WERI-Rb-1 (cell line): ENCODE measurements at regions not wholly inside any gene's neighbourhood (a gene's known extent, or its start where the extent isn't known, plus 50 kb on each side); places are given as distances from the start of the nearest gene placed in this dataset.

Experiments
- DNase-seq: peaks from one replicate; pipeline ENCODE4 v3.0.0-alpha.2; 2020
- H3K27ac ChIP-seq: fragments of 250-450 bp; sonication (Bioruptor Pico); 2 replicates; pipeline ENCODE4 v1.5.1; 2020; ENCODE audit warnings: mild to moderate bottlenecking, moderate library complexity
- H3K27me3 ChIP-seq: fragments of 250-450 bp; sonication (Bioruptor Pico); 2 replicates; pipeline ENCODE4 v1.5.1; 2021; ENCODE audit warnings: mild to moderate bottlenecking, low read depth, moderate library complexity; ENCODE audit not compliant: insufficient read depth, severe bottlenecking
- H3K36me3 ChIP-seq: fragments of 250-450 bp; sonication (Bioruptor Pico); 2 replicates; pipeline ENCODE4 v1.5.1; 2020; ENCODE audit warnings: mild to moderate bottlenecking, moderate library complexity
- H3K4me3 ChIP-seq: 2 replicates; pipeline ENCODE4 v1.5.1; 2011; ENCODE audit warnings: low read depth, mild to moderate bottlenecking, control low read depth, low read length
- H3K9me3 ChIP-seq: fragments of 250-450 bp; sonication (Bioruptor Pico); 2 replicates; pipeline ENCODE4 v1.5.1; 2021; ENCODE audit warnings: mild to moderate bottlenecking, moderate library complexity; ENCODE audit not compliant: severe bottlenecking
- TF ChIP-seq, protein P1 (sequence below): IDR thresholded peaks from 2 replicates; pipeline ENCODE4 v1.5.1; 2011; ENCODE audit warnings: low read depth, mild to moderate bottlenecking, control low read depth, inconsistent platforms, low read length

DNA sequence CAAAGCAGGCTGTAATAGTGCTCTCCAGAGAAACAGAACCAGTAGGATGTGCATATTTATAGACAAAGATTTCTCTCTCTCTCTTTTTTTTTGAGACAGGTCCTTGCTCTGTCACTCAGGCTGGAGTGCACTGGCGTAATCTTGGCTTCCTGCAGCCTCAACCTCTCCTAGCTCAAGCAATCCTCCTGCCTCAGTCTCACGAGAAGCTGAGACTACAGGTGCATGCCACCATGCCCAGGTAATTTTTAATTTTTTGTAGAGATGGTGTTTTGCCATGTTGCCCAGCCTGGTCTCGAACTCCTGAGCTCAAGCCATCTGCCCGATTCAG, 67.1 kb upstream of the CHD2 start:
- Histone ChIP-seq H3K27ac (peak overlapping the region; percentile 88), H3K36me3 (no peaks in the 10 kb centered on the region), H3K4me3 (no peak overlapping the region), H3K9me3 (no peaks in the 10 kb centered on the region), H3K27me3 (no peaks in the 10 kb centered on the region)
- no peak for DNase-seq
- TF ChIP-seq, protein P1, sequence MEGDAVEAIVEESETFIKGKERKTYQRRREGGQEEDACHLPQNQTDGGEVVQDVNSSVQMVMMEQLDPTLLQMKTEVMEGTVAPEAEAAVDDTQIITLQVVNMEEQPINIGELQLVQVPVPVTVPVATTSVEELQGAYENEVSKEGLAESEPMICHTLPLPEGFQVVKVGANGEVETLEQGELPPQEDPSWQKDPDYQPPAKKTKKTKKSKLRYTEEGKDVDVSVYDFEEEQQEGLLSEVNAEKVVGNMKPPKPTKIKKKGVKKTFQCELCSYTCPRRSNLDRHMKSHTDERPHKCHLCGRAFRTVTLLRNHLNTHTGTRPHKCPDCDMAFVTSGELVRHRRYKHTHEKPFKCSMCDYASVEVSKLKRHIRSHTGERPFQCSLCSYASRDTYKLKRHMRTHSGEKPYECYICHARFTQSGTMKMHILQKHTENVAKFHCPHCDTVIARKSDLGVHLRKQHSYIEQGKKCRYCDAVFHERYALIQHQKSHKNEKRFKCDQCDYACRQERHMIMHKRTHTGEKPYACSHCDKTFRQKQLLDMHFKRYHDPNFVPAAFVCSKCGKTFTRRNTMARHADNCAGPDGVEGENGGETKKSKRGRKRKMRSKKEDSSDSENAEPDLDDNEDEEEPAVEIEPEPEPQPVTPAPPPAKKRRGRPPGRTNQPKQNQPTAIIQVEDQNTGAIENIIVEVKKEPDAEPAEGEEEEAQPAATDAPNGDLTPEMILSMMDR = no peak

DNA sequence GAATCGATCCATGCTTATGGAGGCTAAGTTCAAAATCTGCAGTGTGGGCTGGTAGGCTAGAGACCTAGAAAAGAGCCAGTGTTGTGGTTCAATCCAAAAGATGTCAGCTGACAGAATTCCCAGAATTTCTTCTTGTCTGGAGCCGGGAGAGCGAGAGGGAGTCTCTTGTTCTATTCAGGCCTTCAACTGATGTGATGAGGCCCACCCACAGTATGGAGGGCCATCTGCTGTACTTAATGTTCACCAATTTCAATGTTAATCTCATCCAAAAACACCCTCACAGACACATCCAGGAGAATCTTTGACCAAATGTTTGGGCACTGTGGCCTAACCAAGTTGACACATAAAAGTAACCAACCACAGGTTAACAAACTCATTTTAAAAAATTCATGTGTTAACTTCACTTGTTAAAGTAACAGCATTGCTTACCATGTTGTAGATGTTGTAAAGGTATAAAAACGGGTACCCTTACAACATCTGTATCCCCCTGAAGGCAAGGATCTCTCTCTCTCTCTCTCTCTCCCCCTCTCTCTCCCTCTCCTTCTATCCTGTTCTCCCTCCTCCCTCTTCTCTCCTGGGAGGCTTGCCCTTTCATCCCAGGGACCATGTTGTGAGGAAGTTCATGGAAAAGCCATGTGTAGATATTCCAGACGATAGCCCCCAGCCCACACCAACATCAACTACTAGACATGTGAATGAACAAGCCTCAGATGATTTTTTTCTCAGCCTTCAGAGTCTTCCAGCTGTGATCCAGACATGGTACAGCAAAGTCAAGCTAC, 66.4 kb upstream of the CHD2 start:
- DNase-seq = no peak
- H3K27ac ChIP-seq = peak overlapping the region; percentile 88
- H3K4me3 ChIP-seq = no peak overlapping the region
- no peaks in the 10 kb centered on the region for H3K9me3 ChIP-seq
- H3K27me3 ChIP-seq = no peaks in the 10 kb centered on the region
- H3K36me3 ChIP-seq = no peaks in the 10 kb centered on the region
- TF ChIP-seq, protein P1 = no peak

DNA sequence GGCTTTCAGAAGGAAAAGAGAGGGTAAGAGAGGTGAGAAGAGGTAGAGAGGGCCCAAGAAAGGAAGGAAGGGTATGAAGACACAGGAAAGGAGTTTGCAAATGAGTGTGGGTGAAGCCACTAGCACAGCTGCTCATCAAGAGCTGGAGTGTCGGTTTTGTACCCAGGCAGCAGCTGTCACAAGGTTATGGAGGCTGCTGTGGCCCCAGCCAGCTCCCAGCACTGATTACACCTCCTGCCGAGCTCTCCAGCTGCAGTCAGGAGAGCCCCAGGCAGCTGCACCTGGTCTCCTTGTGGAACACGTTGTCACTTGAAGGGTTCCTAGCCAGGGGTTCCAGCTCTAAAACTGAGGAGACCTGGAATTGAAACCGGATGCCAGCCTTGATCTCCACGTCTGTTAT, 60.4 kb upstream of the CHD2 start:
- H3K36me3 ChIP-seq = no peaks in the 10 kb centered on the region
- TF ChIP-seq, protein P1 = no peak
- no peaks in the 10 kb centered on the region for H3K9me3 ChIP-seq
- no peak overlapping the region for H3K27ac ChIP-seq
- no peak overlapping the region for H3K4me3 ChIP-seq
- H3K27me3 ChIP-seq = no peaks in the 10 kb centered on the region
- DNase-seq = no peak

DNA sequence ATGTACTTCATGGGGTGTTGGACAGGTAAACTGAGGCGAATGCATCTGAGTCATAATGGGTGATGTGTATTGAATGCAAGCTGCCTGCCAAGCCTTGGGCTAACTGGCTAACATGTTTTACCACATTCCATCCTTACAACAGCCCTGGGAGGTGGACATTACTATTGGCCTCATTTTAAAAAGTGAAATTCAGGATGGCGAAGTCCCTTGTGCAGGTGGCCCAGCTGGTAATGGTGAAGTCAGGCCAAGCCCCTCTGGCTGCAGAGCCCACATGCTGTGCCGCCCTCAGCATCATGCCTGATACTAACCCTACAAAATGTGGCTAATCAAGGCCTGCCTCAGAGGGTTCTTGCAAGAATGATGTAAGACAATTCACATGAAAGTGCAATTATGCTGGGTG, 60.0 kb upstream of the CHD2 start:
- TF ChIP-seq, protein P1 = no peak
- Histone ChIP-seq H3K4me3 (no peak overlapping the region), H3K27me3 (no peaks in the 10 kb centered on the region), H3K9me3 (no peaks in the 10 kb centered on the region), H3K27ac (no peak overlapping the region), H3K36me3 (no peaks in the 10 kb centered on the region)
- no peak for DNase-seq

DNA sequence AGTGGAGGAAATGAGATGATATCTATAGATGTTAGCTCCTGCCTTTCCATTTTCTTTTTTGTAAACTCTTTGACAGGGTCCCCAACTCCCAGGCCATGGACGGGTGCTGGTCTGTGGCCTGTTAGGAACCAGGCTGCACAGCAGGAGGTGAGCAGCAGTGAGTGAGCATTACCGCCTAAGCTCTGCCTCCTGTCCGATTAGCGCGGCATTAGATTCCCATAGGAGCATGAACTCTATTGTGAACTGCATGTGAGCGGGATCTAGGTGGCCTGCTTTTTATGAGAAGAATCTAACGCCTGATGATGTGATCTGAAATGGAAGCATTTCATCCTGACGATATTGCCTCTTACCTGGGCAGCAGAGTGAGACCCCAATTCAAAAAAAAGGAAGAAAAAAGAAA, 56.8 kb upstream of the CHD2 start:
- peak; percentile 73 for DNase-seq
- Histone ChIP-seq H3K27me3 (no peaks in the 10 kb centered on the region), H3K9me3 (no peaks in the 10 kb centered on the region), H3K27ac (peak overlapping the region; percentile 69), H3K4me3 (no peak overlapping the region), H3K36me3 (no peaks in the 10 kb centered on the region)
- TF ChIP-seq, protein P1 = no peak

DNA sequence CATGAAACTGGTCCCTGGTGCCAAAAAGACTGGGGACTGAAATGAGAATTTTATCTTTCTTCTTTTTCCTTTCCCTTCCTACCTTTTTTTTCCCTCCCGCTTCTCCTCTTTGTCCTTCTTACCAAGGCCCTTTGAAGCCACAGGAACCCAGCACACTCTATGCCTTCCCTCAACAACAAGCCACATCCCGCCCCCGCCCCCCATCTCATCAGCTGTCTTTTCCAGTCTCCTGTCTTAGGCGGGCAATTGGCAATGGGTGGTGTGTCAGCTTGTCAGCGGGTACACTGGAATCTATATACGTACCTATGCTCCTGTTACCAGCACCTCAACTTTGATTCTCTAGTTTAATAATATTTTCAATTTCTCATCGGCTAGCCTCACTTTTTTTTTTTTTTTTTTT, 56.3 kb upstream of the CHD2 start:
- H3K4me3 ChIP-seq = no peak overlapping the region
- H3K27me3 ChIP-seq = no peaks in the 10 kb centered on the region
- H3K27ac ChIP-seq = peak overlapping the region; percentile 69
- H3K36me3 ChIP-seq = no peaks in the 10 kb centered on the region
- TF ChIP-seq, protein P1 = no peak
- no peak for DNase-seq
- H3K9me3 ChIP-seq = no peaks in the 10 kb centered on the region
